Chondrocyte (in vitro differentiated cells): ENCODE measurements at regions not wholly inside any gene's neighbourhood (a gene's known extent, or its start where the extent isn't known, plus 50 kb on each side); places are given as distances from the start of the nearest gene placed in this dataset.

Experiments used
- DNase-seq: peaks from one replicate; pipeline ENCODE4 v3.0.0; 2021; ENCODE audit warnings: mixed read lengths, low spot score
- H3K27ac Mint-ChIP-seq: one replicate; pipeline ENCODE4 v1.8.0; 2021; ENCODE audit warnings: mild to moderate bottlenecking, moderate library complexity, mixed read lengths; ENCODE audit not compliant: unreplicated experiment
- H3K27me3 Mint-ChIP-seq: 2 replicates; pipeline ENCODE4 v1.8.0; 2021; ENCODE audit warnings: low read depth, mixed read lengths
- H3K36me3 Mint-ChIP-seq: 2 replicates; pipeline ENCODE4 v1.8.0; 2021; ENCODE audit warnings: low read depth, mixed read lengths
- H3K4me1 Mint-ChIP-seq: 2 replicates; pipeline ENCODE4 v1.8.0; 2021; ENCODE audit warnings: low read depth, mild to moderate bottlenecking, mixed read lengths
- H3K4me3 Mint-ChIP-seq: one replicate; pipeline ENCODE4 v1.8.0; 2021; ENCODE audit warnings: mild to moderate bottlenecking, moderate library complexity, mixed read lengths; ENCODE audit not compliant: unreplicated experiment
- H3K9me3 Mint-ChIP-seq: 2 replicates; pipeline ENCODE4 v1.8.0; 2021; ENCODE audit warnings: low read depth, mixed read lengths
- CTCF ChIP-seq: fragments of 200-600 bp; sonication (generic); IDR thresholded peaks from 2 replicates; pipeline ENCODE4 v1.5.0; 2021; ENCODE audit warnings: antibody characterized with exemption, mild to moderate bottlenecking, moderate library complexity

GRCh38 chr2:128986026-128986715, 667.5 kb upstream of the HS6ST1 start:
- no peak for DNase-seq
- Mint-ChIP-seq H3K4me1 (peaks cover 12% of the 10 kb centered on the region), H3K4me3 (no peak overlapping the region), H3K9me3 (no peaks in the 10 kb centered on the region), H3K27me3 (peaks cover 8% of the 10 kb centered on the region), H3K27ac (no peak overlapping the region), H3K36me3 (no peaks in the 10 kb centered on the region)
- TF ChIP-seq CTCF = no peak

GRCh38 chr2:128986867-128987268, 668.2 kb upstream of the HS6ST1 start:
- no peak for DNase-seq
- Mint-ChIP-seq H3K27ac (no peak overlapping the region), H3K27me3 (peaks cover 13% of the 10 kb centered on the region), H3K4me1 (peaks cover 12% of the 10 kb centered on the region), H3K9me3 (no peaks in the 10 kb centered on the region), H3K4me3 (no peak overlapping the region), H3K36me3 (no peaks in the 10 kb centered on the region)
- TF ChIP-seq CTCF = no peak

GRCh38 chr2:128988326-128988725, 669.7 kb upstream of the HS6ST1 start:
- TF ChIP-seq CTCF = no peak
- H3K4me1 Mint-ChIP-seq = peaks cover 12% of the 10 kb centered on the region
- no peak for DNase-seq
- H3K27ac Mint-ChIP-seq = no peak overlapping the region
- H3K36me3 Mint-ChIP-seq = no peaks in the 10 kb centered on the region
- H3K9me3 Mint-ChIP-seq = no peaks in the 10 kb centered on the region
- H3K4me3 Mint-ChIP-seq = no peak overlapping the region
- peaks cover 15% of the 10 kb centered on the region for H3K27me3 Mint-ChIP-seq

GRCh38 chr2:128988967-128989366, 670.3 kb upstream of the HS6ST1 start:
- Mint-ChIP-seq H3K36me3 (no peaks in the 10 kb centered on the region), H3K4me1 (peaks cover 12% of the 10 kb centered on the region), H3K4me3 (no peak overlapping the region), H3K27ac (no peak overlapping the region), H3K9me3 (no peaks in the 10 kb centered on the region), H3K27me3 (peaks cover 17% of the 10 kb centered on the region)
- no peak for TF ChIP-seq CTCF
- no peak for DNase-seq

- peaks cover 27% of the 10 kb centered on the region for H3K27me3 Mint-ChIP-seq
- H3K36me3 Mint-ChIP-seq = no peaks in the 10 kb centered on the region
- no peak for DNase-seq
- TF ChIP-seq CTCF = no peak
- H3K9me3 Mint-ChIP-seq = peaks cover 2% of the 10 kb centered on the region
- no peaks in the 10 kb centered on the region for H3K4me1 Mint-ChIP-seq
- H3K4me3 Mint-ChIP-seq = no peak overlapping the region
- H3K27ac Mint-ChIP-seq = no peak overlapping the region
These were observed 676.4 kb upstream of the HS6ST1 start for GRCh38 chr2:128995086-128995485.
